Aorta (tissue), 5 donors: ENCODE measurements at regions not wholly inside any gene's neighbourhood (a gene's known extent, or its start where the extent isn't known, plus 50 kb on each side); places are given as distances from the start of the nearest gene placed in this dataset.
A peak's percentile ranks its signal among the peaks of the same experiment; 100 is the strongest.
"Not testable (repeated sequence)": the region's sequence is repeated elsewhere in the genome, so short reads cannot be mapped to it uniquely, and the experiment has no call there.

Experiments
- ATAC-seq: fragments of 200-7000 bp; cut with Tn5 transposase; one replicate; pipeline ENCODE4 v1.9.1; 2022; ENCODE audit warnings: moderate library complexity; ENCODE audit not compliant: low FRiP score
- DNase-seq, 2 donors: peaks; one replicate each; pipeline ENCODE4 v3.0.0-alpha.2; 2020
- H3K27ac ChIP-seq, 2 donors: one replicate each; pipeline ENCODE4 v1.5.1; 2013; ENCODE audit warnings: low read length in 2 of 2, mild to moderate bottlenecking in 2 of 2, moderate library complexity in 2 of 2, control low read depth in 1 of 2, inconsistent platforms in 1 of 2, low read depth in 1 of 2
- H3K27me3 ChIP-seq, 2 donors: one replicate each; pipeline ENCODE4 v1.6.1; 2013; ENCODE audit warnings: control low read depth in 1 of 2, low read length in 1 of 2, mild to moderate bottlenecking in 1 of 2, moderate library complexity in 1 of 2; ENCODE audit not compliant: insufficient read depth in 2 of 2, control insufficient read depth in 1 of 2
- H3K36me3 ChIP-seq, 2 donors: one replicate each; pipeline ENCODE4 v1.6.1; 2013; ENCODE audit warnings: control low read depth in 1 of 2, low read length in 1 of 2, mild to moderate bottlenecking in 1 of 2; ENCODE audit not compliant: insufficient read depth in 2 of 2, control insufficient read depth in 1 of 2
- H3K4me1 ChIP-seq, 2 donors: one replicate each; pipeline ENCODE4 v1.6.1; 2013; ENCODE audit warnings: low read length in 2 of 2, control low read depth in 1 of 2, mild to moderate bottlenecking in 1 of 2, moderate library complexity in 1 of 2; ENCODE audit not compliant: insufficient read depth in 2 of 2, control insufficient read depth in 1 of 2
- H3K4me3 ChIP-seq, 2 donors: one replicate each; pipeline ENCODE4 v1.5.1; 2013; ENCODE audit warnings: low read length in 2 of 2, control low read depth in 1 of 2, mild to moderate bottlenecking in 1 of 2
- H3K9me3 ChIP-seq: one replicate; pipeline ENCODE4 v1.6.1; 2013; ENCODE audit warnings: mild to moderate bottlenecking, low read length; ENCODE audit not compliant: control insufficient read depth
- WGBS, 2 donors: extraction: QIAGEN DNeasy Blood & Tissue Kit; methylation state at CpG; one replicate each; pipeline ENCODE4 v1.1.7; 2013; 5-methylcytosine and 5-hydroxymethylcytosine counted together
- intact Hi-C, 2 donors: fragments of 100-400 bp; cut with DNase I; formaldehyde crosslinking; loops; one replicate each; pipeline versions ENCODE4 v1.14.2 to v1.15.0; 2022
- donor health status: healthy with polysubstance abuse.
- donor health status: Bipolar disorder and iron deficiency.
- donor health status: DM: no; HTN: no; CAD: no.
- donor health status: DM: no; HTN: no; CAD: no.
- donor health status: DM: yes; HTN: yes; CAD: no.

DNA sequence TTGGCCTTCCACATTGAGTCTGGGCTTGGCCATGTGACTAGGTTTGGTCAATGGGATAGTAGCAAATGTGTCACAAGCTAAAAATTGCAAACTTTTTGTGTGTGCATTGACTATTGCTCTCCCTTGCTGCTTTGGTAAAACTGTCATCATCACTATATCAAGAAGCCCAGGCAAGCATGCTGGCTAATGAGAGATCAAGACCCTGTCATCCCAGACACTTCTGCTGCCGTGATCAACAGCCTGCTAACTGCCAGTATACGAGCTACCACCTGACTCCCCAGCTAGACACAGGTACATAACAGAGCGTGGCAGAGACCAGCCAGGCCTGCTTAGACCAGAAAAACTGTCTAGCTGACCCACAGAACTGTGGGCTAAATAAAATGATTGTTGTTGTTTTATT, 456.7 kb upstream of the DCN start:
- 85 to 89% methylated on average over 3 of the region's 3 CpGs for WGBS, 2 donors
- Histone ChIP-seq H3K9me3 (no peaks in the 10 kb centered on the region), H3K4me3 (no peak overlapping the region), H3K4me1 (peaks cover 0 to 3% of the 10 kb centered on the region in 2 donors), H3K36me3 (no peaks in the 10 kb centered on the region), H3K27ac (no peak overlapping the region), H3K27me3 (peaks cover 0 to 2% of the 10 kb centered on the region in 2 donors)
- DNase-seq, result no peak
- intact Hi-C loops, result no loop called here
- ATAC-seq, result no peak

- Histone ChIP-seq H3K27ac (no peak overlapping the region), H3K4me3 (no peak overlapping the region), H3K9me3 (no peaks in the 10 kb centered on the region), H3K4me1 (peaks cover 0 to 3% of the 10 kb centered on the region in 2 donors), H3K36me3 (no peaks in the 10 kb centered on the region), H3K27me3 (peaks cover 0 to 2% of the 10 kb centered on the region in 2 donors)
- intact Hi-C loops, result no loop called here
- DNase-seq (no peak), ATAC-seq (no peak)
- WGBS, 2 donors, result 89 to 90% methylated on average over 8 of the region's 8 CpGs
Observed at GRCh38 chr12:91637789-91638624, 455.4 kb upstream of the DCN start.

GRCh38 chr12:91636721-91637120, 454.1 kb upstream of the DCN start:
- Histone ChIP-seq H3K9me3 (no peaks in the 10 kb centered on the region), H3K4me1 (peaks cover 0 to 3% of the 10 kb centered on the region in 2 donors), H3K27ac (no peak overlapping the region), H3K27me3 (peaks cover 0 to 2% of the 10 kb centered on the region in 2 donors), H3K36me3 (no peaks in the 10 kb centered on the region), H3K4me3 (no peak overlapping the region)
- 80 to 85% methylated on average over 4 of the region's 4 CpGs for WGBS, 2 donors
- no peak for DNase-seq
- intact Hi-C loops, result no loop called here
- ATAC-seq, result no peak

DNA sequence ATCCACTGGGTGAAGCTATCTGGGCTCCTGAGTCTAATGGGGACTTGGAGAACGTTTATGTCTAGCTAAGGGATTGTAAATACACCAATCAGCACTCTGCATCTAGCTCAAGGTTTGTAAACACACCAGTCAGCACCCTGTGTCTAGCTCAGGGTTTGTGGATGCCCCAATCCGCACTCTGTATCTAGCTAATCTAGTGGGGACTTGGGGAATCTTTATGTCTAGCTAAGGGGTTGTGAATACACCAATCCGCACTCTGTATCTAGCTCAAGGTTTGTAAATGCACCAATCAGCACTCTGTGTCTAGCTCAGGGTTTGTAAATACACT, 451.7 kb upstream of the DCN start:
- H3K36me3 ChIP-seq, result not testable (repeated sequence)

DNA sequence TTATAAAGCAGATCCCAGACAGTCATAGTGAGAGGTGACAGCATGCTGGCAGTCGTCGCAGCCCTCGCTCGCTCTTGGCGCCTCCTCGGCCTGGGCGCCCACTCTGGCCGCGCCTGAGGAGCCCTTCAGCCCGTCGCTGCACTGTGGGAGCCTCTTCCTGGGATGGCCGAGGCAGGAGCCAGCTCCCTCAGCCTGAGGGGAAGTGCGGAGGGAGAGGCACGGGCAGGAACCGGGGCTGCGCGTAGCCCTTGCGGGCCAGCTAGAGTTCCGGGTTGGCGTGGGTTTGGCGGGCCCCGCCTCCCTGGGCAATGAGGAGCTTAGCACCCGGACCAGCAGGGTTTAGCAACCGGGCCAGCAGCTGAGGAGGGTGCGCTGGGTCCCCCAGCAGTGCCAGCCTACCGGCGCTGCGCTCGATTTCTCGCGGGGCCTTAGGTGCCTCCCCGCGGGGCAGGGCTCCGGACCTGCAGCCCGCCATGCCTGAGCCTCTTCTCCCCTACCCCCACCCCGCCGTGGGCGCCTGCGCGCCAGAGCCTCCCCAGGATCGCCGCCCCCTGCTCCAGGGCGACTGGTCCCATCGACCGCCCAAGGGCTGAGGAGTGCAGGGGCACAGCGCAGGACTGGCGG, 451.2 kb upstream of the DCN start:
- intact Hi-C loops, result no loop called here
- Histone ChIP-seq H3K36me3 (no peaks in the 10 kb centered on the region), H3K27me3 (no peaks in the 10 kb centered on the region), H3K27ac (no peak overlapping the region), H3K9me3 (no peaks in the 10 kb centered on the region), H3K4me3 (no peak overlapping the region), H3K4me1 (peaks cover 0 to 3% of the 10 kb centered on the region in 2 donors)
- 97 to 98% methylated on average over 40 to 47 of the region's 47 CpGs for WGBS, 2 donors
- DNase-seq (peak in 1 of 2 donors; percentile 60), ATAC-seq (no peak)

More for the DNA sequence above, 451.7 kb upstream of the DCN start:
- H3K9me3 ChIP-seq, H3K4me3 ChIP-seq, ATAC-seq, DNase-seq, H3K27me3 ChIP-seq, intact Hi-C loops, H3K27ac ChIP-seq, H3K4me1 ChIP-seq: not testable (repeated sequence)
- 89 to 96% methylated on average over 3 of the region's 3 CpGs for WGBS, 2 donors

- Histone ChIP-seq H3K27ac (no peak overlapping the region), H3K4me3 (no peak overlapping the region), H3K4me1 (peaks cover 0 to 3% of the 10 kb centered on the region in 2 donors), H3K9me3 (no peaks in the 10 kb centered on the region), H3K27me3 (no peaks in the 10 kb centered on the region), H3K36me3 (no peaks in the 10 kb centered on the region)
- DNase-seq (no peak), ATAC-seq (no peak)
- intact Hi-C loops, result no loop called here
- WGBS, 2 donors, result 86% methylated on average over 3 of the region's 3 CpGs
Observed at GRCh38 chr12:91633206-91633605, 450.6 kb upstream of the DCN start.

- no peaks in the 10 kb centered on the region for H3K9me3 ChIP-seq
- DNase-seq, result no peak
- WGBS, 2 donors, result 82 to 87% methylated on average over 4 of the region's 4 CpGs
- H3K36me3 ChIP-seq, result no peaks in the 10 kb centered on the region
- no peak for ATAC-seq
- no peak overlapping the region for H3K27ac ChIP-seq
- H3K4me3 ChIP-seq, result no peak overlapping the region
- H3K4me1 ChIP-seq, result peaks cover 0 to 3% of the 10 kb centered on the region in 2 donors
- H3K27me3 ChIP-seq, result no peaks in the 10 kb centered on the region
- intact Hi-C loops, result no loop called here
Observed at GRCh38 chr12:91632042-91632786, 449.6 kb upstream of the DCN start.

DNA sequence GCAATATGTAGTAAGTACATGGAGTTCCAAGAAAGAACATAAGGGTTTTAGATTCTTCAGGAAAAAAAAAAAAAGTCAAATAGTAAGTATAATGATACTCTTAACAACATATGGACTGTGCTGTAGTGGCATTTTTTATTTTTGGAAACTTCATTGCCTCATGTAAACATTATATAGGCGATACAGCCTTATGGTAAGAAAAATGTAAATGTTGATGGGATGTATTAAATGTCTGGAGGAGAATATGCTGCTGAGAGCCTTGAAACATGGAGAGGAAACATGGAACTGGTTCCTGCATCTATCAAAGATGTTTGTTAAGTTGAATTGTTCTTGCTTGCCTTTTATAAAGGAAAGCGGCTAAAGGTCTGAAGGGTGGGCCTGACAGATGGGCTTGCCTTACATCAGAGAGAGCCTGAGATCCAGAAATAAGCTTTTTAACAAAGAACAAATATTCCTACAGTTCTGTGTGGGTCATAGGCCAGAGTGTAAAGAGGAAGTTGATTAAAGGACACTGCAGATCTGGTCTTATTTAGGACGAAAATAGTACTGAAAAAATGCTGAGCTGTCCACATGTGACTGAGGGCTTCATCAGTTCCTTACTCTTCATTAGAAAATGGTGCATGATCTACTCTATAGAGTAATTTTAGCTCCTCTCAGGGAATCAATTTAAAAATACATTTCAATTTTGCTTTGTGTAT, 448.1 kb upstream of the DCN start:
- no peak for ATAC-seq
- 69 to 72% methylated on average over 3 of the region's 3 CpGs for whole genome bisulfite sequencing, 2 donors
- no peak overlapping the region for H3K27ac ChIP-seq

More for the DNA sequence above, 448.1 kb upstream of the DCN start:
- no peaks in the 10 kb centered on the region for H3K36me3 ChIP-seq
- peaks cover 0 to 3% of the 10 kb centered on the region in 2 donors for H3K4me1 ChIP-seq
- no peak for DNase-seq
- H3K9me3 ChIP-seq, result peaks cover 2% of the 10 kb centered on the region
- H3K4me3 ChIP-seq, result no peak overlapping the region
- intact Hi-C loops, result no loop called here
- H3K27me3 ChIP-seq, result no peaks in the 10 kb centered on the region
